RCC 7860 (cell line): ENCODE measurements at regions not wholly inside any gene's neighbourhood (a gene's known extent, or its start where the extent isn't known, plus 50 kb on each side); places are given as distances from the start of the nearest gene placed in this dataset.
"Not testable (repeated sequence)": the region's sequence is repeated elsewhere in the genome, so short reads cannot be mapped to it uniquely, and the experiment has no call there.

Source experiments
- DNase-seq: peaks from one replicate; pipeline ENCODE4 v3.0.0-alpha.2; 2015; ENCODE audit warnings: low spot score
- FAIRE-seq: peaks from 2 replicates; lab custom pipeline; 2012; peaks lifted over from hg19 to GRCh38; lab: Jason Lieb, UNC

DNA sequence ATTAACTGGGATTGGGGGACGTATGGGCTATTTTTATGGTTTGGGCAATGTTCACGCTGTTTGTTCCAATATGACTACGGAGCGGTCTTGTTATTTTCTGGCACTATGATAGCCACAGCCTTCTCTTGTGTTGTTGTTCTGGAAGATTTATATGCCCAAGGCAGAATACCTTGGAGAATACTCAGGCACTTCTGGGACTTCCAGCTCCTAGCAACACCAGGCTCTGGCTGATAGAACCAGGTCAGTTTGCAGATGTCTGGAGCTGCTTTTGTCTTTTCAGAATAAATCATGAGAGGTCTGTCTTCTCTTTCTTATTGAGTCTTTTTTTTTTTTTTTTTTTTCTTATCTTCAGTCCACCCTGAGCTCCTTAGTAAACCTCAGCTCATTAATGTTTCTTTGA, 262.5 kb downstream of the MED10 start:
- no peak for DNase-seq
- no peak for FAIRE-seq

DNA sequence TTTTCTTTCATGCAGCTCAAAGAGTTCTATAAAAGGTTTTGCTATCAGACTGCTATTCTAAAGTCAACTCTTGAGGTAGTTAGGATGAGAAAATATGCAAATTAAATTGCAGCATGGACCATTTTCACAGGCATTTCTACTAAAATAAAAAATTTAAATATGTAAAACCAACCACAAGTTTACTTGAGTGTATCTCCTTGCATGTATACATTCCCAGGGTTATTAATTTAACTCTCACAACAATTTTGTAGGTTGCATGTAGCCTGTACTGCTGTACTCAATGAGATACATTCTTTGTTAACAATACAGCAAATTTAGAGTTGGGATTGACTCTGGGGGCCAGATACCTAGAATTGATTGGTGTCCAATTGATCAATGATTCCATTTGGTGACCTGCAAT, 265.8 kb downstream of the MED10 start:
- FAIRE-seq (no peak), DNase-seq (no peak)

DNA sequence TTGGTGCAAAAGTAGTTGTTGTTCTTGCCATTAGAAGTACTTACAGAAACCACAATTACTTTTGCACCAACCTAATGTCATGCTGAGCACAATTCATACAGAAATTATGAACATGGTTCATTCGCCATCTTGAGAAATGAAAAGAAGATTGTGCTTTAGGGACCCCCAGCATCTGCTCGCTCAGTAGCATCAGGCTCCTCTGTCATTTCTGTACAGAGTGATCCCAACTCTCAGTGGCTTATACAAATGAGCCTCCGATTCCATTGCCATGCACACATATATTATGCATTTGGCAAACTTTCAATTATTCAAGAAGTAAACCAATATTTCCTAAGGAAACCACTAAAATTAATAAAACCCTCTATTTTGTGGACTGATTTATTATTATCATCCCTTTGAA, 266.2 kb downstream of the MED10 start:
- FAIRE-seq (no peak), DNase-seq (no peak)

DNA sequence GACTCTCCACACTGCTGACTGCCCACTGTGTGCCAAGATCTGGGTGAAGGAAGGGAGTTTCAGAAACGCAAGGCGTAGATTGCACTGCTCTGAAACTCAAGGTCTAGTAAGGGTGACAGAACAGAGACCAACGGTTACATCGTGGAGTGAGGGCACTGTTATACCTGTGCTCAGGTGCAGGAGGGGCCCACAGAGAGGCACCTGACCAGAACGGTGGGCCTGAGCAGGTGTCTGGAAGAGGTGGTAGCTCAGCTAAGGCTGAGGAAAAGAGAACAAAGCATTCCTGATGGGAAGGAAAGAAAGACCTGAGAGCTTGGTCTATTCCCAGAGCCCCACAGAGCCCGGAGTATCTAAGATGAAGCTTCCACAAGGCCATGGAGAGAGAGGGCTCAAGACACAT, 267.2 kb downstream of the MED10 start:
- no peak for DNase-seq
- FAIRE-seq: no peak

DNA sequence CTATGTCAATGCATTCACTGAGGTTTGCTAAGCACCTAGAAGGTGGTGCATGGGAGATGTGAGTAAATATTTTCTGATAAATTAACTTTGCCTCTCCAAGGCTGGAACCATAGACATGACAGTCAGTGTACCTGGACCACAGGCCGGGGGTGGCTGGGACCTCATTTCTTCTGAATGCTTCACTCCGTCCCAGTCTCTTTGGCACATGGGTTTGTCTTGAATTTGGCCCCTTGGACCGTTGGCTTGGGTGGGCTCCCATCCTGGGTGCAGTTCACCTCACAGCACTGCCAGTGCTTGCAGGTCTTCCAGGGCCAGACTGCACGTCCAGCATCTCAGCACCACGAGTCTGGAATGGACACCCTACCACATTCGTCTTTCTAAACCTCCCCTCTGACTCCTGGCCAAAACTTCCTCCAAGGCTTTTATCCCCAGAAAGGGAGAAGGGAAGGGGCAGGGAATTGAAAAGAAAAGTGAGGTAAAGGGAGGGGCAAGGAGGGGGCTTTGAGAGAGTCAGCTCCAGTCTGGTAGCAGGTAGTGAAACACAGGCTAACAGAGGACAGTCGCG, 267.8 kb downstream of the MED10 start:
- DNase-seq (no peak), FAIRE-seq (no peak)

DNA sequence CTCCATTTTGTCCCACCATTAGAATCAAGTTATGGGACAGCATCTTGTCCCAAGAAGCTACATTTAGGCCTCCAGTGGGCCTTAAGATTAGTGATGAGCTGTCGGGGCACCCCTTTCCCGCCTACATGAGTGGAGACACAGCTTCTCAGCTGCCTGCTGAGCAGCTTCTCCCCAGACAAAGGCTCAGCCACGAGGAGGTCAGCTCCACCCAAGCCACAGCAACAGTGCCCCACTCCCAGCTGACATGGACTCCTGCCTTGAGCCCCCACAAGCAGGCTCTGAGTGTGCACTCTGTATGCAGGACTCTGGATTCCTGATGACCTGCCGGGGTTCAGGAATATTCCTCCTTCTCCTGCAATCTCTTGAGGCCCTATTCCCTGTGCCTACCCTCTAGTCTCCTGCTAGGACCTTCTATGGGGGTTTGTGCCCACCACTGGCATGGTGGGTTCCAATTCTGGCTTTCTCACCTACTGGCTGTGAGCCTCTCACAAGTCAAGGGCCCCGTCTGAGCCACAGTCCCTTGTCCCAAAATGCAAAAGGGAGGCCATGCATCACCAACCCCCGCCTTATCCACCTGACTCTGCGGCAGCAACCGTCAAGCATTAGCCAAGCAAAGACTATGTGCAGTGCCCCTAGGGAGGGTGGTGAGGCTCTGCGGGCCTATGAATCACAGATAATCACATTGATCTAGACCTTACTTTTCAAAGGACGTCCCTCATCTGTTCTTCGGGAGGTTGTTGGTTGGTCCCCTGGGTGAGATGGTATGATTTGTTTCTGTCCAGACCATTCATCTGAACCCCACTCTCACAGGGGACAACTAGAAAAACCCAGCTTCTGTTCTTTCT, 269.1 kb downstream of the MED10 start:
- no peak for FAIRE-seq
- DNase-seq: no peak

DNA sequence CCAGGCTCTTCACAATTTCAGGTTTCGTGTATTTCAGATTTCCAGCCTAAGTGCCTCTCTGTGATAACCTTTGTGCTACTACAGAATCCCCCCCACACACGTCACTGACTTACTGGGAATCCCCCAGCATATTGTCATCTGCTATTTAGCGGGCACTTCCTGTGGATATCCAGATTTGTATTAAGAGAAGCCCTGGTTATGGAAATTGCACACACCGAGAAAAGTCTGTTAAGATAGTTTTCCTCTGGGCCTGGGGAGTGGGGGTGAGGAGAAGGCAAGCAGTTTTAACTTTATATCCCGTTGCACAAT, 269.9 kb downstream of the MED10 start:
- DNase-seq (no peak), FAIRE-seq (no peak)

DNA sequence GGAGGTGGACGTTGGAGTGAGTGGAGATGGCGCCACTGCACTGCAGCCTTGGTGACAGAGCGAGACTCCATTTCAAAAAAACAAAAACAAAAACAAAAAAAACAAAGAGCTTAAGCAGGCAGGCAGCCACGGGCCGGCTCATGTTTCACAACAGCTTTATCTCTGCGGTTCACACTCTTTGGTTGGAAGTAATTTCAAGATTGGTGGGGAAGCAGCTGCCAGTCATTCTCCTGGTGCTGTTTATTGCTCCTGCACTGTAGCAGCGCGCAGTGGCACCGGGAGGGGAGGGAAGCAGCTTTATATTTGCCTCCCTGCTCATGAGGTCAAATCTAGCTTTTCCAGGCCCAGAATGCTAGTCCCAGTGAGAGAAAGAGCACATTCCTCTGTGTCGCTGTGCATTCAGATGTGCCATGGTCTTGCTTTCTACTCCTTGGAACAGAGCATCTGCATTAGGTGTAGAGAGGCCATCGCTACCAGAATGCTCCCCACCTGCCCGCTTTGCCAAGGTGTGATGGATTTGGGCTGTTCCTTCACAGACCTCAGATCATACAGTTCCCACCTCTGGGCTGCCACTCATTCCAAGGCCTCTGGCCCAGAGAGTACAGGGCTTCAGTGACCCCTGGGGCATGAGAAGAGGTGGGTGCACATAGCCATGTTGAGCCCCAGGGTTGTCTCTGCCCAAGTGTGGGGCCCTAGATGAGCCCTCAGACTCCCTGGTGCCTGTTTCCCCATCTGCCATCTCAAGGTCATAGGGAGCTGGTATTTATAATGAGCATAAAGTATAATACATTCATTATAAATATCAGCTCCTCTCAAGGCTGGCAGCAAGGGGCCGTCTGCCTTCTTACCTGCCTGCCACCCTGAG, 270.4 kb downstream of the MED10 start:
- DNase-seq (no peak), FAIRE-seq (no peak)

DNA sequence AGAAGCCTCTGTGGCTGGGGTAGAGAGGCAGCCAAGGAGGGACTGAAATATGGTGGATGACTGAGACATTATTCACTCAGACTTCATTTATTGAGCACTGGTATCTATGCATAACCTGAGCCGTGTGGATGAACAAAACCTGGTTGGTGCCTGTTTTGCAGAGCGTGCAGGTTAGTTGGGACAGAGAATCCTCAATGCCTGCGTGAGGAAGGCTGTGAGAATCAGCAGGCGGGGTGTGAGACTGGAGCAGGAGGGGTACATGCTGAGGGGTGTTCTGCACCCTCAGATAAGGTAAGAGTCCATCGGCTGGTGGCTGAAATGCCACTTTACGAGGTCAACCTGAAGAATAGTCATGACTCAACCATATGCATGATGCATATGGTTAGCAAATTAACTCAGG, 271.6 kb downstream of the MED10 start:
- no peak for DNase-seq

DNA sequence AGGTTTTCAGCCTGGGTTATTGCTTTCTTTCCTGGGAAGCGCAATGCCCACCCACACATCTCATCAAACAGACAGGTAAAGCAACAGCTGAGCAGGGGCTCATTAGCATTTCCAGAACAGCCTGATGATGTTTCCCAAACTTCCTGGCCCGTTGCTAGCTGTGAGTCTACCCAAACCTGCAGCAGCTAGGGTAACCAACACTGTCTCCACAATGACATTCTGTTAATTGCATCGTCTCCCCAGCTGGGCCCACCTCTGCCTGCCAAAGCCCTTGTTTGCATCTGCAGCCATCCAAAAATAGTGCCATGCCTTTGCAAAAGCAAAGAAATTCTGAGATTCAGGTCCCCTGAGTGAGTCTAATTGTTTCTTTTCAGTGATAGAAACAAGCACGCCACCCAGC, 273.0 kb downstream of the MED10 start:
- no peak for FAIRE-seq

More for the DNA sequence above, 271.6 kb downstream of the MED10 start:
- FAIRE-seq: no peak

DNA sequence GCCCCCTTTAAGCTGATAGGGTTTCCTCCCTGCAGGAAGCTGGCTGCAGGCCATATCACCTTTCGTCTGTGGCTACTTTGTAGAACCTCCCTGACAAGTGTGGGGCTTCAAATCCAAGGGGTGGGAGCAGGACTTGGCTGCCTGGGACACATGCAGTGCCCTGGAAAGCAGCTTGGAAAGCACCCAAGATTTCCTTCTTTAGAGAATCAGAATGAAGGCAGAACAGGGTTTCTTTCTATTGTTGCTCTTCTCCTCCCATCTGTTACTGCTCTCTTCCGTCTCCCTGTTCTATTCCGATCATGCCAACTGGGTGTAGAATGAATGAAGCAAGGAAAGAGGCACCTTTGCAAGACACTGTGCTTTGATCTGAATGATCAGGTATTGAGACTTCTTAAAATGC, 282.2 kb downstream of the MED10 start:
- DNase-seq (no peak), FAIRE-seq (no peak)

More for the DNA sequence above, 273.0 kb downstream of the MED10 start:
- DNase-seq: no peak

DNA sequence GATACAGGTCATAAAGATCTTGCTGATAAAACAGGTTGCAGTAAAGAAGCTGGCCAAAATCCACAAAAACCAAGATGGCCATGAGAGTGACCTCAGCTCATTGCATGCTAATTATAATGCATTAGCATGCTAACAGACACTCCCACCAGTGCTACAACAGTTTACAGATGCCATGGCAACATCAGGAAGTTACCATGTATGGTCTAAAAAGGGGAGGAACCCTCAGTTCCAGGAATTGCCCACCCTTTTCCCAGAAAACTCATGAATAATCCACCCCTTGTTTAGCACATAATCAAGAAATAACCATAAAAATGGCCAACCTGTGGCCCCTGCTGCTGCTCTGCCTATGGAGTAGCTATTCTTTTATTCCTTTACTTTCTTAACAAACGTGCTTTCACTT, 284.2 kb downstream of the MED10 start:
- not testable (repeated sequence) for DNase-seq, FAIRE-seq

DNA sequence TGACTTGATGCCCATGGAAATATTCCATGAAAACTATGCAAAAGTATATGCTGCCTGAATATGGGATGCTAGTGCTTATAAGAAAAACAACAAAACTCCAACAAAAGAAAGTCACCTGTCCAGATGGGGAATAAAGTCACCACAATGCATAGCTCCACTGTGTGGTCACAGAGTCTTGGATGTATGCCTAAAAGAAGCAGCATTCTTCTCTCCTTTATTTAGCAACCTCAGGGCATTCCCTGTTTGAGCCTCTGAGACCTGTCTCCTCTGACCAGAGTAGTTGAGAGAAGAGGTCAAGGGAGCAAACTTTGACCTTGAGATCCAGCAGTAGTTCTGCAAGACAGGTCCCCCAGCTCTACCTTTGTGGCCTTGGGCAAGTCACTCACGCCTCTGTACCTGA, 287.5 kb downstream of the MED10 start:
- DNase-seq: no peak
- FAIRE-seq: no peak

DNA sequence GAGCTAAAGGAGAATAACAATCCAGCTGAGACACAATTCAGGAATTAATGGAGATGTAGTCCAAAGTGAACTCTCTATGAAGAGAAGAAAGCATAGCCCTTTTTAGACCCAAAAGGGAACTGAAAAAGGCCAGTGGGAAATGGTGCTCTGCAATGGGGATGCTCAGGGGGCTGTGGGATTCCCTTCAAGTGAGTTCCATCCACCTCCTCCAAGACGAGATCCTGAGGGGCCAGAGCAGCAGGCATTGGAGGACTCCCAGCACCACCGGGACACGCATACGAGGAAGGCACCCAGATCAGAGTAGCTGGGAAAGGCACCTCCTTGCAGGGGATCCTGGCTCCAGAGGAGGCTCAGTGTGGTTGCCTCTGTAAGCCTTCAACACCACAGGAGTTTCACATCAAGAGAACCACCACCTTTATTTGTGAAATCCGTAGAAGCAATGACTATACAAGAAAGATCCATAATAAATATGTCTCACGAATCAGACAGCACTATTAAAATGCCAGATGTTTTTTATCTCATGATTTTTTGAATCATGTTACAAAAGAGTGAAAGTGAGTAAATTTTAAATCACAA, 288.2 kb downstream of the MED10 start:
- FAIRE-seq: no peak
- DNase-seq: no peak

DNA sequence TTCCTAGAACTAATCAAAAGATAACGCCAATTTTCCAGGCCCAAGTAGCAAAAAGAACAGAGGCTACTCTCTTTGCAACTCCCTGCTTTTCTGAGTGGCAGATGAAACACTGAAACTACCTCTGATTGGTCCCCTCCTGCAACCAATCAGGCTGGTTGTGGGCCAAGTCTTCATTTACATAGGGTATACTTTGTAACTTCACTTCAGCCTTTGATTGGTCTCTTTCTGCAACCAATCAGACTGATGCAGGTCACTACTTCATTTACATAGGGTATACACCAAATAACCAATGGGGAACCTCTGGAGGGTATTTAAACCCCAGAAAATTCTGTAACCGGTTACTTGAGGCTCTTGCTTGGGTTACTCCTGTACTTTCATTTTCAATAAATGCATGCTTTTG, 289.6 kb downstream of the MED10 start:
- DNase-seq: no peak
- no peak for FAIRE-seq

DNA sequence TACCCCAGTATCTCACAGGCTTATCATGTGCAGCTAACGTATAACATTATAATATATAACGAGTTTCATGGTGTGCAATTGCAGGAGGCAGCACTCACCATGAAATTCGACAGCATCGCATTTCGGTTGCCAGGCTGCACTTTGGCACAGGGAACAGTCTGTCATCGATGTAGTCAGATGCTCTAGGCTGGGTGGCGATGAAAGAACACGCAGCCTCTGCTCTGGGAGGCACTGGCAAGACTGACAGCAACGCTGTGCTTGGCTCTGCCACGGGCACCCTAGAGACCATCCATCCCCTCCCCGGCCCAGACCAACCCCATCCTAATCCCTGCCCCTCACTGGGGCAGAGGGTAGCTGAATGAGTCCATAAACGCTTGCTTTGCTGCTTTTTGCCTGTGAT, 290.8 kb downstream of the MED10 start:
- FAIRE-seq (no peak), DNase-seq (no peak)

DNA sequence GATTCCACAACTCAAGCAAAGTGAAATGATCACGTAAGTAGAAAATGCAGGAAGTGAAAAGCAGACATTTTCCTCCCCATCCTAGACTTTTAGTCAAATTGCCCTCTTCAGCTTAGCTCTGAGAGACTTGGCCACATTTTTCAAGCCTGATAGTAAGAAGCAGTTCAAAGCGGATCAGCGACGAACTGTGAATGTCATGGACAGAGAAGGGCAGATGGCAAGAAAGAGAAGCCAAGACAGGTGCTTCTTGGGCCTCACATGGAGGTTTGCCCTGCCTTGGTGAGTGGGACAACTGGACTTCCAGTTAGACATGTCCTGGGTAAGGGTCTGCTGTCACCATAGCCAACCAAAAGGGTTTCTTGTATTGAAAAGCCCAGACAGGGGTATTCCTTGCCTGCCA, 291.5 kb downstream of the MED10 start:
- DNase-seq: no peak
- FAIRE-seq: no peak

DNA sequence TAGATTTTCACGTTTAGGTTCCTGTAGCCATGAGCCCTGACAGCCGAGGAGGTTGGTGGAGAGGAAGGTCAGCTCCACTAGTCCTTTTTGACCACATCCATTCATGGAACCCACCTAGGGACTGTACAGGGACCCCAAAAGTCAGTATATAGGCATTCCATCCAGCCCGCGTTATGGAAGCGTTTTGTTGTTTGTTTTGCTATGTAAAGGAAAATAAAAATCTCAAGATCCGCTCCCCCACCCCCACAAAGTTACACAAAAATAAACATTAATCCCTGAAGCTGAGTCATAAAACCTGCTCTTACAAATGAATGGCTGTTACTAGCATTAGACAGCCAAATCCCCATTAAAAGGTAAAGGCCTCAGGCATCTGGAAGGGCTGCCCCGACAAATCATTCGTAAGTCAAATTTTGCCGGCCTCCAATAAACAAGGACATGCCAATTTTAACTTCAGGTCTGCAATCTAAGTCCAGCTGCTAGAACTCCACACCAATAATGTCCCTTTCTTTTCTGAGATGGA, 292.9 kb downstream of the MED10 start:
- DNase-seq (no peak), FAIRE-seq (no peak)

DNA sequence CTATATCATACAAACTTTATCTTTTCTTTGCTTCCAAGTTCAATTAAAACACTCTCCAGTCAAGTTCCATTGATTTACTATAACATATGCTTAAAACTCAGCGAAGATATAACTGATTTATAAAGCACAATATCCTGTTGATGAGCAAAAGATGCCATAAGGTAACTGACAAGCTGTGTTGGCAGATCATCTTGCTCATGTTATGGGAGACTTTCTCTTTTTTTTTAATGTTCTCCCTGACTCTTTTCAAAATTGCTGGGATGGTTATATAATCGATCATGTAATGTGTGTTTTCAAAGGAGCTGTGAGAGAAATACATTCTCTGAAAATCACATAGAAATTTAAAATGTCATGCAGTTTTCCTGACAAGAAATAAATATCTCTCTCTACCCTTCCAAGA, 293.5 kb downstream of the MED10 start:
- FAIRE-seq (no peak), DNase-seq (no peak)

DNA sequence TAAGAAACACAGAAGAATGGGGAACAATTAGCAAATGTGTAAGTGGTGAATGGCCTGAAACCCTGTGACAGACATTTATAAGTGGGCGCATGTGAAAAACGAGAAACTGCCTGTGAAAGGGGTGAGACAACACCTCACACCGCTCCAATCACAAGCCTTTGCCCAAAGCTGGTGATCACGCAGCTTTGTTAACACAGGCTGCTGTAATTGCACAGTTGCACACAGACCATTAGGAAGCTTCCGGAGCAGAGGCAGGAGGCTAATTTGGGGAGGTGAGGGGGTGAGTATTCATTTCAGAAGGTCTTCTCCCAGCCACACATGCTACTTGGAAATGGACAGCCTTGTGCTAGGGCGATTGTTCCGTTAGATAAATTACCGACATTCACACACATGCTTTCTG, 294.0 kb downstream of the MED10 start:
- no peak for FAIRE-seq
- DNase-seq: no peak

DNA sequence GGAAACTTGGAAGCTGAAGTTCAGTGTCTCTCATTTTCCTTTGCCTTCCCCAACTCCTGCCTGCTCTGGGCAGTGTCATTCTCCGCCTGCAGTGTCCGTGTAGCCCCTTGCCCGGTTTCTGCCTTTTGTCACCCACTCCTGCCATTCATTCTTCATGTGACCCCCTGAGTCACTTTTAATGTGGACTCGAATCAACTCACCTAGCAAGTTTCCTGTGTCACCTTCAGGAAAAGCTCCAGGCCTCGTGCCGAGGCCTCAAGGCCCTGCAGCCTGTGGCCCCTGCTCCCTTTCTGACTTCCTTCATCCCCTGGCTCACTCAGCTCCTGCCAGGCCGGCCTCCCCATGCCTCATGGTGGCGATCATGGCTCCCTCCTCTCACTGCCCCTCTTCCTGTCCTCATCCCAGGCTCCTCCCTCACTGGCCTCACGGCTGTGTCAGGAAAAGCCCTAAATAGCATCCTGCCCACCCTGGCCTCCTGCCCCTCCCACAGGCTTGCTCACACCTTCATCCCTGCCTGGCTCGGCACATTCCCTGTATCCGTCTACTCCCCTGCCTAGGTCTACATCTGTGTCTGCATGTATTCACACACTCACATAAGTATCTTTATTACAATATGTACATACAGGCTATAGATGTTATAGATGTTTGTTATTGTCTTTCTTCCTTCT, 294.9 kb downstream of the MED10 start:
- FAIRE-seq (no peak), DNase-seq (no peak)
